Large intestine (tissue), 3 donors: ENCODE measurements at regions not wholly inside any gene's neighbourhood (a gene's known extent, or its start where the extent isn't known, plus 50 kb on each side); places are given as distances from the start of the nearest gene placed in this dataset.
"Not testable (repeated sequence)": the region's sequence is repeated elsewhere in the genome, so short reads cannot be mapped to it uniquely, and the experiment has no call there.

Experiments used
- DNase-seq, 2 donors: peaks; one replicate each; pipeline versions ENCODE4 v3.0.0 to v3.0.0-alpha.2; 2013
- H3K27ac ChIP-seq: one replicate; pipeline ENCODE4 v1.5.1; 2013; ENCODE audit warnings: low read length
- H3K27me3 ChIP-seq: 2 replicates; pipeline ENCODE4 v1.6.1; 2013; ENCODE audit warnings: low read length; ENCODE audit not compliant: control insufficient read depth, insufficient read depth
- H3K36me3 ChIP-seq: 2 replicates; pipeline ENCODE4 v1.6.1; 2013; ENCODE audit warnings: low read length; ENCODE audit not compliant: control insufficient read depth, insufficient read depth
- H3K4me1 ChIP-seq: one replicate; pipeline ENCODE4 v1.6.1; 2013; ENCODE audit warnings: low read length; ENCODE audit not compliant: control insufficient read depth, insufficient read depth
- H3K4me3 ChIP-seq: one replicate; pipeline ENCODE4 v1.5.1; 2013; ENCODE audit warnings: low read length
- H3K9me3 ChIP-seq: one replicate; pipeline ENCODE4 v1.6.1; 2013; ENCODE audit warnings: mild to moderate bottlenecking, low read depth, low read length, moderate library complexity; ENCODE audit not compliant: control insufficient read depth
- WGBS: methylation state at CpG from one replicate; pipeline ENCODE4 v1.1.5; 2013; ENCODE audit warnings: low lambda C conversion rate; ENCODE audit not compliant: insufficient coverage; 5-methylcytosine and 5-hydroxymethylcytosine counted together

DNA sequence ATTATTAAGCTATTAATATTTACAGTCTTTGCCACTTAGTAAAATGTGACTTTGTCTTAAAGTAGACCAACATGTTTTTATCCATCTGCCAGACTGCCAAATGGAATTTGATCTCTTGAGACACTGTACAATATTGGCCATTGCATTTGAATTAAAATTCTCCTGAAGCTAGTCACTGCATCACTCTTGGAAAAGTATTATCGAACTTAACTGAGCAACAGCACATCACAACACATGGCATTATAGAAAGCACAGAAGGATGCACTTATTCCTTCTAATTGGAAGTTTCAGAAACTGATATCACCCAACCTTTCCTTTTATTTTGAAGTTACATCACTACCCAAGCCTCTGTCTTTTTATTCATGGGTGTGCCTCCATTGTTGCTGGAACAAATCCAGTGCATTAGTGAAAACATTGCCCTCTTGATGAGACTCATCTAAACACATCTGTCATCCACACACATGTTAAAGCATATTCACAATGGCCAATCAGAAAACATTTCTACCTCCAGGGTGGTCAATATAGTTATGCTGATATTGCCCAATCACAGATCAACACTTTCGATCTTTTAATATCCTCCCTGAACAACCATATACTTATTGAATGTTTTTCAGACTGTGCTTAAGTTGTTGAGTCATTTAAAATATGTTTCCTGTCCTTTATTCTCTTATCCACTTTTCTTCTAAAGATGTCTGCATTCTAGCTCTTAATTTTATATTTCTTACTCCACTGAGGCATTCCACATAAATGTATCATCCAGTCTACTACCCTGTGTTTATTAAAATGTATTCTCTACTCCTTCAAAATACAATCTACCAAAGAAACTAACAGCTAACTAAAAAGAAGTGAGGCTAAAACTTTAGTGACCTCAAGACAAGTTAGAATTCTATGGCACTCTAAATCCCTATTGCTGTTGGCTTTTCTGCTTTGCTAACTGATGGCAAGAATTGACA lies 535.0 kb downstream of the RFPL4B start:
- H3K9me3 ChIP-seq = peaks cover 4% of the 10 kb centered on the region
- H3K27ac ChIP-seq = no peak overlapping the region
- no peaks in the 10 kb centered on the region for H3K27me3 ChIP-seq
- no peaks in the 10 kb centered on the region for H3K36me3 ChIP-seq
- WGBS = 100% methylated on average over 1 of the region's 2 CpGs
- H3K4me1 ChIP-seq = no peaks in the 10 kb centered on the region
- no peak for DNase-seq
- no peak overlapping the region for H3K4me3 ChIP-seq

GRCh38 chr6:112883095-112883494 lies 536.0 kb downstream of the RFPL4B start:
- Histone ChIP-seq H3K4me1 (no peaks in the 10 kb centered on the region), H3K36me3 (no peaks in the 10 kb centered on the region), H3K9me3 (peaks cover 4% of the 10 kb centered on the region), H3K27ac (no peak overlapping the region), H3K27me3 (no peaks in the 10 kb centered on the region), H3K4me3 (no peak overlapping the region)
- no peak for DNase-seq
- WGBS = no CpG with 5 or more reads among the region's 3 CpGs

- Histone ChIP-seq H3K4me3 (no peak overlapping the region), H3K4me1 (no peaks in the 10 kb centered on the region), H3K9me3 (no peaks in the 10 kb centered on the region), H3K27me3 (no peaks in the 10 kb centered on the region), H3K27ac (no peak overlapping the region), H3K36me3 (no peaks in the 10 kb centered on the region)
- DNase-seq = no peak
- 67% methylated on average over 1 of the region's 2 CpGs for WGBS
These were observed 539.3 kb downstream of the RFPL4B start for GRCh38 chr6:112886415-112886814.

DNA sequence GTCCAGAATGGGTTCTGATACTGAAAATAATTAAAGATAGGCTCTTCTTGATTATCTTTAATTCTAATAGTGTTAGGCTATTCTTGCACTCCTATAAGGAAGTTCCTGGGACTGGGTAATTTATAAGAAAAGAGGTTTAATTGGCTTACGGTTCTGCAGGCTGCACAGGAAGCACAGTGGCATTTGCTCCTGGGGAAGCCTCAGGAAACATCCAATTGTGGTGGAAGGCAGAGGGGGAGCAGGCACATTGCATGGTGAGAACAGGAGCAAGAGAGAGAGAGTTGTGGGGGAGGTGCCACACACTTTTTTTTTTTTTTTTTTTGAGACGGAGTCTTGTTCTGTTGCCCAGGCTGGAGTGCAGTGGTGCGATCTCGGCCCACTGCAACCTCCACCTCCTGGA lies 540.3 kb downstream of the RFPL4B start:
- H3K4me3 ChIP-seq, H3K27ac ChIP-seq, H3K27me3 ChIP-seq, DNase-seq, H3K4me1 ChIP-seq, H3K36me3 ChIP-seq, H3K9me3 ChIP-seq: not testable (repeated sequence)
- WGBS = no CpG with 5 or more reads among the region's 4 CpGs

- H3K9me3 ChIP-seq = peaks cover 4% of the 10 kb centered on the region
- no peak overlapping the region for H3K4me3 ChIP-seq
- WGBS = no CpG with 5 or more reads among the region's 3 CpGs
- no peaks in the 10 kb centered on the region for H3K4me1 ChIP-seq
- no peak overlapping the region for H3K27ac ChIP-seq
- H3K27me3 ChIP-seq = no peaks in the 10 kb centered on the region
- no peaks in the 10 kb centered on the region for H3K36me3 ChIP-seq
- no peak for DNase-seq
These were observed 552.4 kb downstream of the RFPL4B start for GRCh38 chr6:112899541-112899940.

GRCh38 chr6:112903361-112903760 lies 556.2 kb downstream of the RFPL4B start:
- DNase-seq = no peak
- Histone ChIP-seq H3K4me1 (no peaks in the 10 kb centered on the region), H3K9me3 (peaks cover 4% of the 10 kb centered on the region), H3K36me3 (no peaks in the 10 kb centered on the region), H3K27ac (no peak overlapping the region), H3K4me3 (no peak overlapping the region), H3K27me3 (no peaks in the 10 kb centered on the region)
- WGBS = 100% methylated on average over 2 of the region's 2 CpGs

DNA sequence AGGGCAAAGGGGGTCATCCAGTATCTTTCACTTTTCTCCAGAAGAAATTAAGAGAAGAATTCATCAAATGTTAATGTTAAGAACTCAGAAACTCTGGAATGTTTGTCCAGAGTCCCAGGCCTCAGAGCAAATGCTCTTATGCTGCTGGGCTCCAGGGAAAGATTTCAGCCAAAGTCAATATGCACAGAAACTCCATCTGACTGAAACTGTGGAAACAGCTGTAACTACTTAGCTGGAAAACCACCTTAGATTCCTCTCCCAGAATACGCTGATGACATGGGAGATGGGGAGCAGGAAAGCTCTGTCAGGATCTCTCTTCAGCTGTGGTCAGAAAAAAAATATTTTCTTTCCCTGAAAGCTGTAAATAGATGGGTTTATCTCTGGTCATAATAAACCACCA lies 559.6 kb downstream of the RFPL4B start:
- Histone ChIP-seq H3K27me3 (no peaks in the 10 kb centered on the region), H3K9me3 (peaks cover 4% of the 10 kb centered on the region), H3K27ac (no peak overlapping the region), H3K36me3 (no peaks in the 10 kb centered on the region), H3K4me3 (no peak overlapping the region), H3K4me1 (no peaks in the 10 kb centered on the region)
- DNase-seq = no peak
- WGBS = no CpG with 5 or more reads among the region's 1 CpG

- Histone ChIP-seq H3K4me1 (no peaks in the 10 kb centered on the region), H3K27me3 (no peaks in the 10 kb centered on the region), H3K36me3 (no peaks in the 10 kb centered on the region), H3K4me3 (no peak overlapping the region), H3K9me3 (no peaks in the 10 kb centered on the region), H3K27ac (no peak overlapping the region)
- no peak for DNase-seq
These were observed 562.7 kb downstream of the RFPL4B start for GRCh38 chr6:112909781-112910180.

- no peak for DNase-seq
- Histone ChIP-seq H3K27ac (no peak overlapping the region), H3K36me3 (no peaks in the 10 kb centered on the region), H3K4me1 (no peaks in the 10 kb centered on the region), H3K4me3 (no peak overlapping the region), H3K27me3 (no peaks in the 10 kb centered on the region), H3K9me3 (no peaks in the 10 kb centered on the region)
- WGBS = 50% methylated on average over 2 of the region's 2 CpGs
These were observed 563.1 kb downstream of the RFPL4B start for GRCh38 chr6:112910256-112910655.

DNA sequence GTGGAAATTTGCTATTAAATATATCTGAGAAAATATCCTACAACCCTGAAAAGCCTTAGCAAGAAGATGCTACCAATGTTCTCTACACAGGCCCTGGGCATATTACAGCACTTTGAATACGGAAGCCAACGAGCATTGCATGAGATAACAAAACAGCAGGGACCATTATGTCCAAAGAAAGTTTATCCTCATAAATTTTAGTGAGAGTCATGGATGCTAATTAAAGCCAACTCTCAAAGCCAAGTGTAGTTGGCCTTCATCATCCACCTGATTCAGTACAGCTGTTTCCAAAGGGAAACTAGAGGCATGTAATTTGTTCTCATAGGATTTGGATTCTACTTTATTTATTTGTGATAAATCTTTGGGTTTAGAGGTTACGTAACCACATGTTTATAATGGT lies 564.8 kb downstream of the RFPL4B start:
- Histone ChIP-seq H3K4me1 (no peaks in the 10 kb centered on the region), H3K9me3 (no peaks in the 10 kb centered on the region), H3K27ac (no peak overlapping the region), H3K27me3 (no peaks in the 10 kb centered on the region), H3K36me3 (no peaks in the 10 kb centered on the region), H3K4me3 (no peak overlapping the region)
- no peak for DNase-seq
- WGBS = no CpG with 5 or more reads among the region's 3 CpGs
